ENCODE measurements at regions not wholly inside any gene's neighbourhood (a gene's known extent, or its start where the extent isn't known, plus 50 kb on each side); places are given as distances from the start of the nearest gene placed in this dataset.

GRCh38 chr16:86647561-86647960, 69.2 kb downstream of the FOXL1 start:
- H3K36me3 ChIP-seq = no peaks in the 10 kb centered on the region
- ATAC-seq (no peak), DNase-seq (no peak)
- no peak overlapping the region for H3K27ac ChIP-seq
- peaks cover 4% of the 10 kb centered on the region for H3K9me3 ChIP-seq
- H3K4me3 ChIP-seq = no peak overlapping the region
- no peaks in the 10 kb centered on the region for H3K4me1 ChIP-seq
- intact Hi-C loops (cut with DNase I) = no loop called here
- peaks cover 5% of the 10 kb centered on the region for H3K27me3 ChIP-seq (ENCODE audit: low read depth)
- TF ChIP-seq, protein P1, sequence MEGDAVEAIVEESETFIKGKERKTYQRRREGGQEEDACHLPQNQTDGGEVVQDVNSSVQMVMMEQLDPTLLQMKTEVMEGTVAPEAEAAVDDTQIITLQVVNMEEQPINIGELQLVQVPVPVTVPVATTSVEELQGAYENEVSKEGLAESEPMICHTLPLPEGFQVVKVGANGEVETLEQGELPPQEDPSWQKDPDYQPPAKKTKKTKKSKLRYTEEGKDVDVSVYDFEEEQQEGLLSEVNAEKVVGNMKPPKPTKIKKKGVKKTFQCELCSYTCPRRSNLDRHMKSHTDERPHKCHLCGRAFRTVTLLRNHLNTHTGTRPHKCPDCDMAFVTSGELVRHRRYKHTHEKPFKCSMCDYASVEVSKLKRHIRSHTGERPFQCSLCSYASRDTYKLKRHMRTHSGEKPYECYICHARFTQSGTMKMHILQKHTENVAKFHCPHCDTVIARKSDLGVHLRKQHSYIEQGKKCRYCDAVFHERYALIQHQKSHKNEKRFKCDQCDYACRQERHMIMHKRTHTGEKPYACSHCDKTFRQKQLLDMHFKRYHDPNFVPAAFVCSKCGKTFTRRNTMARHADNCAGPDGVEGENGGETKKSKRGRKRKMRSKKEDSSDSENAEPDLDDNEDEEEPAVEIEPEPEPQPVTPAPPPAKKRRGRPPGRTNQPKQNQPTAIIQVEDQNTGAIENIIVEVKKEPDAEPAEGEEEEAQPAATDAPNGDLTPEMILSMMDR (IDR thresholded peaks at IDR 0.05) = no peak

- no peak for ATAC-seq
- no peak for DNase-seq
- Histone ChIP-seq H3K9me3 (peaks cover 4% of the 10 kb centered on the region), H3K4me1 (no peaks in the 10 kb centered on the region), H3K4me3 (no peak overlapping the region), H3K36me3 (no peaks in the 10 kb centered on the region), H3K27ac (no peak overlapping the region), H3K27me3 (ENCODE audit: low read depth) (peaks cover 5% of the 10 kb centered on the region)
- TF ChIP-seq, protein P1 (IDR thresholded peaks at IDR 0.05) = no peak
- intact Hi-C loops (cut with DNase I) = no loop called here
These were observed 71.5 kb downstream of the FOXL1 start for GRCh38 chr16:86649875-86650274.

DNA sequence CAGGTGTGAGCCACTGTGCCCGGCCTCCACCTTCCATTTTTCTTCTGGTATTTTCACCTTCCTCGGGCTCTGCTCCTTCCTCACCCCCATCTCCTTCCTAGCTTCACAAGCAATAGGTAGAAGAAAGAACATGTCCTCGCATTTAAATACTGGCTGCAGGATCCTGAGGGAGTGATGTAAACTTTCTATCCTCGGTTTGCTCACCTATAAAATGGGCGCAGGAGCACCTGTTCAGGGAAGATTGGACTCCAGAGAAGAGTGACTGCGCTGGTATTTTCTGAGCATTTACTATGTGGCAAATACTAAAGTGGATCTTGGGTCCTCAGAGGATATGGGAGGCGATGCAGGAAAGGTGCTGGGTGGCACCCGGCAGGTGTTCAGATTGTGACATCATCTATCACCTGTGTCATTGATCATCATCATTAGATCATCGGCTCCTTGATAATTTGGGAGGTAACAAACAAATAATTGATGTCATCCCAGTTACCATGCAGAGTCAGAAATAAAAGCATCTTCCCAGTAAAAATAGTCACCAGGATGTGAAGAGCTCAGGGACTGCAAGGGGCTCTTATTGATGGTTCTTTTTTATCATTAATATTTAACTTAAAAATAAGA, 72.8 kb downstream of the FOXL1 start:
- Histone ChIP-seq H3K4me3 (no peak overlapping the region), H3K36me3 (no peaks in the 10 kb centered on the region), H3K27me3 (ENCODE audit: low read depth) (peaks cover 5% of the 10 kb centered on the region), H3K27ac (no peak overlapping the region), H3K4me1 (no peaks in the 10 kb centered on the region), H3K9me3 (peaks cover 4% of the 10 kb centered on the region)
- DNase-seq (no peak), ATAC-seq (no peak)
- intact Hi-C loops (cut with DNase I) = no loop called here
- TF ChIP-seq, protein P1 (IDR thresholded peaks at IDR 0.05) = no peak

GRCh38 chr16:86651823-86652222, 73.5 kb downstream of the FOXL1 start:
- Histone ChIP-seq H3K36me3 (no peaks in the 10 kb centered on the region), H3K4me1 (no peaks in the 10 kb centered on the region), H3K27ac (no peak overlapping the region), H3K9me3 (peaks cover 4% of the 10 kb centered on the region), H3K4me3 (no peak overlapping the region), H3K27me3 (ENCODE audit: low read depth) (peaks cover 5% of the 10 kb centered on the region)
- intact Hi-C loops (cut with DNase I) = no loop called here
- DNase-seq (no peak), ATAC-seq (no peak)
- TF ChIP-seq, protein P1 (IDR thresholded peaks at IDR 0.05) = no peak

GRCh38 chr16:86653285-86654006, 75.1 kb downstream of the FOXL1 start:
- no peak overlapping the region for H3K27ac ChIP-seq
- no peaks in the 10 kb centered on the region for H3K9me3 ChIP-seq
- intact Hi-C loops (cut with DNase I) = no loop called here
- TF ChIP-seq, protein P1 (IDR thresholded peaks at IDR 0.05) = no peak
- no peaks in the 10 kb centered on the region for H3K4me1 ChIP-seq
- ATAC-seq (no peak), DNase-seq (no peak)
- no peaks in the 10 kb centered on the region for H3K36me3 ChIP-seq
- peaks cover 5% of the 10 kb centered on the region for H3K27me3 ChIP-seq (ENCODE audit: low read depth)
- no peak overlapping the region for H3K4me3 ChIP-seq
